Gastroesophageal sphincter (tissue), 3 donors: ENCODE measurements at regions not wholly inside any gene's neighbourhood (a gene's known extent, or its start where the extent isn't known, plus 50 kb on each side); places are given as distances from the start of the nearest gene placed in this dataset.

Experiments used
- CTCF ChIP-seq, 4 experiments: fragments of 200-600 bp in 2 of 4; fragments of 450-650 bp in 2 of 4; sonication (generic) in 1 of 4; IDR thresholded peaks; one replicate each; pipeline ENCODE4 v1.5.1; 2017 to 2019; ENCODE audit warnings: antibody characterized with exemption in 4 of 4, mild to moderate bottlenecking in 2 of 4, moderate library complexity in 2 of 4
- EP300 ChIP-seq: sonication (generic); formaldehyde crosslinking; IDR thresholded peaks from one replicate; pipeline ENCODE4 v1.6.1; 2017; ENCODE audit warnings: antibody characterized with exemption, mild to moderate bottlenecking
- POLR2A ChIP-seq, 2 donors: fragments of 450-650 bp; IDR thresholded peaks; one replicate each; pipeline ENCODE4 v1.6.1; 2017; ENCODE audit warnings: antibody characterized with exemption in 2 of 2, mild to moderate bottlenecking in 2 of 2, moderate library complexity in 1 of 2
- POLR2AphosphoS5 ChIP-seq: sonication (generic); formaldehyde crosslinking; IDR thresholded peaks from one replicate; pipeline ENCODE4 v1.6.1; 2017; ENCODE audit warnings: antibody characterized with exemption

- TF ChIP-seq CTCF (IDR thresholded peaks at IDR 0.05), result no peak
- TF ChIP-seq POLR2A (IDR thresholded peaks at IDR 0.05), result no peak
- no peak for TF ChIP-seq POLR2AphosphoS5
- no peak for TF ChIP-seq EP300
These were observed 158.6 kb upstream of the CNTN5 start for GRCh38 chr11:98862169-98862568.
